NCI-H748 (cell line): ENCODE measurements at regions not wholly inside any gene's neighbourhood (a gene's known extent, or its start where the extent isn't known, plus 50 kb on each side); places are given as distances from the start of the nearest gene placed in this dataset.

ENCODE experiments used
- DNase-seq: peaks from one replicate; lab custom pipeline; 2025; ENCODE audit not compliant: unreplicated experiment; lab: John Stamatoyannopoulos, UW

DNA sequence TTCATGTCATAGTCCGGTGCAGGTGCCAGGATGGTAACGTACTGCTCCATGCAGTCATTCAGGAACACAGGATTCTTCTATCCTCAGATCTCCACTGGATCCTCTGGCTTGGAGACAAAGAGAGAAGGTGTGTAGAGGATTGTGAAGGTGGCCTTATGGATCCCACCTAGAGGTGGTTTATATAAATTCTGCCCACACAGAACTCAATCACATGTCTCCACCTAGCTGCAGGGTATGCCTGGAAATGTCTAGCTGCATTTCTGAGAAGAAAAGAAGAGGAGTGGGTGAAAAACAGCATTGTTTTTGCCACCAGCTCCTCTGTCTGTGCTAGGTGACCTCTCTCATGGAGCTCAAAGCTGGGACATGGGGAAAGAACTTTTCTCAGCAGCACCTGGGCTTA is 478.7 kb downstream of the PDCD6IP start:
- no peak for DNase-seq

DNA sequence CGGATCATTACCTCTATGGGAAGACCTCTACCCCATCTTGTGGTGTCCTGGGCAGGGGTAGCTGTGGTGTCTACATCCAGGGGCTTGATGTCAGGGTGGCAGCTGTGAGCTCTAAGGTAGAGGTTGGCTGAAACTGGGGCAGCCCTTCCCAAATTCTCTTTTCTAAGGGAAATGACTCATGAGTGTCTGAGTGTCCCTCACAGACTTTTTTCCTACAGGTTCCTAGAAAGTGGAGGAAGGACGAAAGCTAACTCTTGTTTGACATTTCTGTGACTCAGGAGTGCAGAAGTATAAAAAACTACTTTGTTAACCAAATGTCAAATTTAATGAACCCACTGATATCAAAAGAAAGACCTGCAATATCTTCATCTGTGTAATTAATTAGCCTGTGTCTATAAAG is 481.5 kb downstream of the PDCD6IP start:
- DNase-seq = no peak

DNA sequence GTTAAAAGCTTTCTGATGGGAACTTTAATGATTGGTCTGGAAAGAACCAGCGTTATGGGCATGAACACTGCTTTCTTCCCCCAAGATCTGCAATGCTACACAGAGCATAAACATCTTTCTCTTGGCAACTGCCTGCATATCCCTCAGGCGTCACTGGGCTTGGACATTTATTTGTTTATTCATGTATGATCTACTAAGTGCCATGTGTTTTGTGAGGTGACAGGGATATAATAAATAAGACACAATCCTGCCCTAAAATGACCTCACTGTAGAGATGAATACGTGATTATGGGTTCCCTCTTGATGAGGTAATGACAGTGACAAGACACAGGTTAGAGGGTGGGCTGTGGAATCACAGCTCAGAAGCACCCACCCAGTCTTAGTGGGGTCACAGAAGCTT is 485.3 kb downstream of the PDCD6IP start:
- DNase-seq = no peak

DNA sequence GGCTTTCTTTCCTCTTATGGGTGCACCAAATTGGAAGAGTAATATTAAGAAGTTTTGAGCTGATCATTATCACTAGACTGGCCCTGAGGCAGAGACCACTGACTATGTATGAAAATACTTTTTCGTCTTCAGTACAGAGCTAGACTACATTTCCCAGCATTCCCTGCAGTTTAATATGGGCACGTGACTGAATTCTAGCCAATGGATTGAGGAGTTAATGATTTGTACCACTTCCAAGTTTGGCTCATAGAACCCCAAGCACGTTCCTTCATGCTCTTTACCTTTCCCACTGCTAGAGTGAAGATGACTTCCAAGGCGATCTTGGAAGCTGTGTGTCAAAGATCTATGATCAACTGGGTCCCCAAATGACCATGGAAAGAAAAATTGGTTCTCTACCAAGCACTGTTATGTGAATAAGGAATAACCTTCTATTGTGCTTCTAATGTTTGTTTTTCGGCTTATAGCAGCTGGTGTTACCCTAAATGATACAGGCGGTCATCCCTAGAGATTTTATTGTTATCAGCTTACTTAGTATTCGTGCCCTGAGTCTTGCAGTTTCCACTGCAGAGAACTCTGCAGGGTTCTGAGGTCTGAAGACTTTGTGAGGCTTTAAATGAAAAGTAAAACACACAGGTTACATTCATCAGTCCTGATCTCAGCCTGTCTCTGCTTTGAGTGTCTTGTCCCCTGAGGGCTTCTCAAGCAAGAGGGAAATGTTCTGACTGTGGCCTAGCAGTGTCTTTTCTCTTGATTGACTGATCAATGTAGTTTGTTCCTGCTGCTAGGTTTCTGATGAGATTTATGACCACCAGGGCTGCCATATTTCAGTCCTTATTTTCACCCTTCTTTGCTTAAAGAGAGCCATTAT is 486.8 kb downstream of the PDCD6IP start:
- peak; percentile 33 for DNase-seq

DNA sequence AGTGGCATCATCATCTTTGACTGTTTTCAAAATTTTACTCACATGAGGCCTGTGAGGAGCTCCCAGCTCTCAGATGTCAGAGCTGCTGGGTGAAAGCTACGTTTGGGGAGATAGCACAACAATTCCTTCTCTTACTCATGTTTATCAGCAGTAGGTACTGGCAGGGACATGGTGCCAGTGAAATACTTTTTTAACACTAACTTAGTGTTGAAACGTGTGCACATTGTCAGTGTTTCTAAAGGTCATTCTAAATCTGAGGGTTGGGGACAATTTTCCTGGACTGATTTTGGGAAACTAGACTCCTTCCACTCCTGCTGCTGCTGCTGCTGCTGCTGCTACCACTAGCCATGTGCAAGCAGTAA is 487.4 kb downstream of the PDCD6IP start:
- no peak for DNase-seq

DNA sequence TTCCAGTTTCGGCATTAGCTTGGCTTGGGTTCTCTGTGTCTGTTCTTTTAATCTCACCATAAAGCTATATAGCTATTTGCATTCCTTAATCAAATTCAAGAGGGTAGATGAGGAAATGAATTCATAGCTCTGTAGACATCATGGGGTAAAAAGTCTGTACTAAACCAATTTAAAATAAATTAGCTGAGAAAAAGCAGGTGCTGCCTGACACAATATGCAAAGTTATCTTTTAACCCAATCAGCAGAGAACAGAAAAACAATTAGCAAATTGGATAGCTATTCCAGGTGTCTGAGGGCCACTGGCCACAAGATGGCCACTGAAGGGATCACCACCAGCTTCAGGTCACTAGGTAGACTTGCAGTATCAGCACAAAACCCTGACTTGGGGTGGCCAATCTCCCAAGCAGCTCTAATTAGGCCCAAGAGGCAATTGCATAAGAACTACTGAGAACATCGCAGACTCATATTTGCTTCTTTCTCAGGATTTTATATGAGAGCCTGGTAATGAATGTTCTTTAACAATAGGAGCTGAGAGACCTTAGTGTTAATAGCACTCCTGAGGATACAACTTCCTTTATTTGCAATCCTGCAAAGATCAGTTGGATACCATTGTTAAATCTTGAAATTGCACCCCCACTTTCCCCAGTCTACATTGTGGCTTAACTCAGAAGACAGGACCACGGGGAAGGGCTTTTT is 494.3 kb downstream of the PDCD6IP start:
- DNase-seq = no peak

DNA sequence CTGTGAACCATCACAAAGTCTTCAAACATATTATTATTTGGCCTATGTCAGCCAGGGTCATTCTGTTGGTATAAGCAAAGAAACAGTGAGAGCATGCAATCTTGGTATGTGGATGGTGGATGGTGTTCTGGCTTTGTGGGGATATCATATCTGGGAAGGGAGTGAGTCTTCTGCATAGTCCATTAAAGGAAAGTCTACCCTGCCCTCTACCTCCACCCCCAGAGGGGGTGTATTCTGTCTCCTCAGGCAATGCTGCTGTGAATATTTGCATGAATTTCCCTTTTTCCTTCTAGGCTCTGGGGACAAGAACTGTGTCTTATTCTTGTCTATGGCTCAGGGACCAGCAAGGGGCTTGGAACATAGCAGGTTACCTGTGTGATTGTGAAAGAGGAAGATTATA is 495.8 kb downstream of the PDCD6IP start:
- no peak for DNase-seq

DNA sequence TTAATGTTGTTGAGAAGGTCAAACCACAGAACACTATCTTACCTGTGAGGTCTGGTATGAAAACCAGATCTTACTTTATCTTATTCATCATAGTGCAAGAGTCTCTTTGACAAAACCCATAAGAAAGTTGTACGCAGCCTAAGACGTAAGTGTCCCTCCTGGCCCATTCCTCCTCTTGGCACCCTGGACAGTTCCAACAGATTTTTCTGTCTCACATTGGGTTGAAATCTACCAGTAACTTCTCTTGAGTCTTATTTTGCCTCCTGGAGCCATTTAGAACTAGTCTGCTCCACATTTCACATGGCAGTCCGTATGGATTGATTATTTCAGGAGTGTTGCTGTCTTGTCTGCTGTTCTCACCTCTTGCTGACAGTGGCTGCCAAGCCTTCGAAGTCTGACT is 498.4 kb downstream of the PDCD6IP start:
- DNase-seq = no peak

DNA sequence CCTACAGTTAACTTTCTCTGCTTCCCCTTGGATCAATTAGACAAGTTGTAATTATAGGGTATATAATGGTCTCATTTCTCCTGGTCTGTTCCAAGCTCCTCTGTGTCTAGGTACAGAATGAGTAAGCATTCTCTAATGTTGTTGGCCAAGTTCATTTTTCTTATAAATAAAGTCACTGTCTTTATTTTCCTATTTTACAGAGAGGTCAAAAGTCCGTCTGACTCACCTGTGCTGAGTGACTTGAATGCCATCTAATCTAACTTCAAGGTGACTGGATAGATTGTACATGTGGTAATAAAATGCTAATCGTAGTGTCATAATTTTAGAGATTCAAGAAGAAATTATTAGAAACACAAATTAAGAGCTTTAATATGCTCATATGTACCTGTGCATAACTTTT is 500.2 kb downstream of the PDCD6IP start:
- DNase-seq = no peak

DNA sequence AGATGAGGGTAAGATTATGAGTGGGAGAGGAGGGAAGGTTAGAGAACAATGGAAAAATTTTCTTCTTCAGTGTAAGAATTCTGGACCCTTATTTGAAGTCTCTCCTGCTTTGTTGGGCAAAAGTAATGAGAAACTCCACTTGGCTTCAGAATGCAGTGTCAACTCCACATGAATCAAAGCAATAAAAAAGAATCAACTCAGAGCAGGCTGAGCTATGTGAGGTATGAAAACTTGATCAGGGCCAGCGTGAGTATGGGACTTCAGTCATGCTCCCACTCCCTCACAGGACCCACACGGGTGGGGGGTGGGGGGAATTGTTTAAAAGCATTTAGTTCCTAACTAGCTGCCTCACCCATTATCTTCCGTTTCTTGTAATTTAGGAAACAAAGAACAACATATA is 502.2 kb downstream of the PDCD6IP start:
- no peak for DNase-seq

DNA sequence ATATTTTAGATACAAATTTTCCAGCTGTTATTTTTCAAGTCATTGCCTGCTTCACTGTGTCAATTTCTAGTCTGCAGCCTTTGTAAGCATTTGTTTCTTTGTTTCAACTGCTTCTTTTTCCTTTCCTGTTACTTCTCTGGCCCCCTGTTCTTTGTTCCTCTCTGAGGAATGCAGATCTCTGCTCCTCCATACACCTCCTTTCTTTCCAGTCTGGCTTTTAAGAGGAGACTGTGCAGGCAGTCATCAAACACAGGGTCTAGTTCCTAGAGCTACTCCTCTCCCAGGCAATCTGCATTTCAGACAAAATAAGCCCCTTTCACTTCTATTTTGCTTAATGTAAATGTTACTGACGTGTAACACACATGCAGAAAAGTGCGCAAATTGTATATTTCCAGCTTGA is 502.9 kb downstream of the PDCD6IP start:
- DNase-seq = no peak

DNA sequence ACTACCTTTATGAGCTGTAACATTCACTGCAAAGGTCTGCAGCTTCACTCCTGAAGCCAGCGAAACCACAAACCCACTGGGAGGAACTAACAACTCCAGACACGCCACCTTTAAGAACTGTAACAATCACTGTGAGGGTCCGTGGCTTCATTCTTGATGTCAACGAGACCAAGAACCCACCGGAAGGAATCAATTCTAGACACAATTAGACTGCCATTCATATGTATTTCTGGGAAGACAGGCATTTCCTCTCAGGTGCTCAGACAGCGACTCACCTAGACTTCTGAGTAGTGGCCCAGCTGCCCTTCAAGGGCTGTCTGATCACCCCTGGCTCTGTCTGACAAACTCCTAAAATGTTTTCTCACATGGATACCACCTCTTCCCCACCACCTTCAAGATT is 506.8 kb downstream of the PDCD6IP start:
- DNase-seq = no peak

DNA sequence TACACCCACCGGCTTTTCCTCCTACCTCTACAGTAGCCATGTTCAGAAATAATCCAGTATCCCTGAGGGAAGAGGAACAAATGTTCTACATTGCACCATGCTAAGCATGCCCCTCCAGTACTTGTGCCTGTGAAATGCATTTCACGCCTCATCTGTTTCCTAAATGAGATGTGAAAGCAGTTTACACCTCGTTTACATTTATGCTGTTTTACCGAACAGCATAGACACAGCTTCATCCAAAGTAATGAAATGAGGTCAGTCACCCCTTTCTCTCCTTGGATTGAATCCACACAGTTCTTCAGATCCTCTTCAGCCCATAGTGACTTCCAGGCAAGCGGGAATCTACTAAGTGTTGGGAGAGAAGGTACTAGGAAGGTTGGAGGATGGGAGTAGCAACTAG is 514.3 kb downstream of the PDCD6IP start:
- no peak for DNase-seq

DNA sequence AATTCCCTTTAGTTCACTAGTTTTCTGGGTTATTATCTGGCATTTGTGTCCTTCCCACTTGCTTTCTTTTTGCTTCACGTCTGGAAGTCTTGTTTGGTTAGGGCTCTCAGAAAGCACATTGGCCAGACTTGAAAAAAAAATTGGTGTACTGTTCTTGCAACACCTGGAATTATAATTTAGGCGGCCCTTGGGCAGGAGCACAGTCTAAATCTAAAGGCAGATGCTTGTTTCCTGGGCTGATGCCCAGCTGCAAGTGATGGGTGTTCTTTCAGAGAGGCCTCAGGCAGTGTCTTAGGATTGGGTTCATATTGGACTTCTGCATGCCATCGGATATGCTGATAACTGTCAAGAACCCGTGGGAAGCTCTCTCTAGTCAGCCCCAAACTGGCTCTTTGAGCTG is 521.5 kb downstream of the PDCD6IP start:
- DNase-seq = no peak

DNA sequence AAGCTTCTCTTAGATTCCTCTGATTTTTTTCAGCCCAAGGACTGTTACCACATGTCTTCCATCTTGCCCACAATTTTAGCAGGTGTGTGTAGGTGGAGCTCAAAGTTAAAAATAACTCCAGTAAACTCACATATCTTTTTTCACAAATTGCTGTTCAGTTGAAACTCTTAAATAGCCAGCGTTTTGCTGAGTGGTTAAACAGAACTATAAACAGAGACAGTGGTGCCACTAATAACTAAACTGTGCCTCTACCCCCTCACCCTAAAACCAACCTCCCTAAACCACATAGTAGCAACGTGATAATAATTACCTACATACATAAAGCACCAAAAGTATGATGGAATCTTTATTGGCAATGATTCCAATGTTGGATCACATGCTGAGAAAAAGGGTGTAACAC is 525.1 kb downstream of the PDCD6IP start:
- no peak for DNase-seq

DNA sequence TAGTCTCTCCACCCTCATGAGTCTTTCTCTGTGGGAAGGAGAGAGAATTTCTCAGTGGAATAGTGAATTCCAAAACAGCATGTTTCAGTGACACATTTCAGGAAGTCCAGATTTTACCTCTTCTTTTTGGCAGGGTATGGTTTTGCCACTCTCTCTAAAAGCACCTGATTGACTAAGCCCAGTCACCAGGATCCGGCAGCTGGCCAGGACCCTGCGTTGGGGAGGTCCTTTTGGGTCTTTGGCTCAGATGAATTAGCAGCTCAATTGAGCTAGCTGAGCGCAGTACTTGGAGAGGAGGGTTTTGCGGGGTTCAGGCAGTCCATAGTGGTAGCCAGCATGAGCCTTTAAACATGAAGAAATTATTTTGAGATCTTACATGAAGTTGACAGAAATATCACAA is 548.2 kb downstream of the PDCD6IP start:
- DNase-seq = no peak

DNA sequence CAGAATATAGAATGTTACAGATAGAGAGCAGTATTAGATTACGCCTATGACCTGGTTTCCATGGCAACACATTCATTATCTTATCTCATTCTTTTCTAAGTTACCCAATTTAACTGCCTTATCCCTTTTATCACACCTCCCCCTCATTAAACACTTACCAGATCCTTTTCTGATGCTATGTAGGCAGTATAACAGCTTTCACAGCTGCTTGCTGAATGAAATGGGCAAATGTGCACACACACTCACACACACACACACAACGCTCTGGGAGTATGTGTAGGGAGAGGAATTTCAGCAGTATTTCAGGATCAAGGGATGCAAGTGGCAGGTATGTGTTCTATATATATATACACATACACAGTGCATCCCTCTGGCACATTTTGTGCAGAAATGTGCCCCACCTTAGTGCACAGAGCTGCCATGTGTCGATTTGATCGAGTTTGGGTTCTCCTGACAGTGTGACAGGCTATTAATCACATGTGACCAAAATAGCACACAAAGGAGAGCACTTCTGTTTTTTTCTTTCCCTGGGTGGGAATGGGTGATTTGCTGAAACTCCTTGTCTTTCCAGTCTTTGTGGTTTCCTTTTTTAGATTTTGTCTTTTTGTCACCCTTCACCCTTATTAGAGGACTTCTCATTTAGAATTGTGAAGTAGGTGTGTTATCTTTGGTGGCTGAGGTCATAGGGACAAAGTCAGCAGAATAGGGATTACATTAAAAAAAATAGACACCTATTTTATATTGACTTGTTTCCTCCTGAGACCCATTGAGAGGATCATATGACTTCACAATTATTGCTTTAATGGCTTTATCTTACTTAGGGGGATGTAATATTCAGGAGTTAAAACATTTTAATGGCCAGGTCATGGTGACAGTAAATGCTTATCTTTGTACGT is 553.7 kb downstream of the PDCD6IP start:
- peak; percentile 23 for DNase-seq

DNA sequence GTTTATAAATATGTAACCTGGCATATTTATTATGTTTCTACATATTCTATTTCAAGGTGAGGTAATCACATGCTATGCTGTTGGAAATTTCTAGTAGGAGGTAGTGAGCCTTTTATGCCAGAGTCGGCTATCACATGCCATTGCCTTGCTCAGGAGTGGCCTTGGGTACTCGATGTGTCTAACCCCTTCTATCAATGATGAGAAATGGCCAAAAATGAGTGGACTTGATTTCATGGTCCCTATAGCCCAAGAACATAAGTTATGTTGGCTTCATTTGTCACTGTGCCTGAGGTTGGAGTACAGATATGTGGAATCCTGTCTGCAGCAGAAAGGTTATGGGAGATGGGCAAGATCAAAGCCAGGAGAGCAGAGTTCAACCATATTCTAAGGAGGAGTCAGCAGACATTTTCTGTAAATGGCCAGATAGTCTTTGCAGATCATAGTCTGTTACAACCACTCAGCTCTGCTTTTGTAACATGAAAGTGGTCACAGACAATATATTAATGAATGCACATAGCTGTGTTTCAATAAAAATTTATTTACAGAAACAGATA is 554.4 kb downstream of the PDCD6IP start:
- DNase-seq = no peak

DNA sequence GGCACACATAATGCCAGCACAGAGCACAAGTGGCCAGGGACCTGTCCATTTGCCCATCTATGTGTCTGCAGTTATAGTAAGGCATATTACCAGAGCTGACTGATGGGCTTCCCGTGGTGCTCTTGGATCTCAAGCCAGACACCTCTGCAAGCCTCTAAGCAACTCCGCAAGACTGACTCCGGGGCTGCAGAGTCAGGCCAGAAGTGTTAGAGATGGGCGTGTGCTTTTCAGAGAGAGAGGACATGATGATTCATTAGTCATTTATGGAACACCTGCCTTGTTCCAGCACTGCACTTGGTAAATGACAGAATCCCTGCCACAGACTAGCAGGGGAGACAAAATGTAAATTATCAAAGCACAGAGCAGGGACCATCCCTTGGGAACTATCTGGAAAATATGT is 559.0 kb downstream of the PDCD6IP start:
- peak; percentile 12 for DNase-seq

DNA sequence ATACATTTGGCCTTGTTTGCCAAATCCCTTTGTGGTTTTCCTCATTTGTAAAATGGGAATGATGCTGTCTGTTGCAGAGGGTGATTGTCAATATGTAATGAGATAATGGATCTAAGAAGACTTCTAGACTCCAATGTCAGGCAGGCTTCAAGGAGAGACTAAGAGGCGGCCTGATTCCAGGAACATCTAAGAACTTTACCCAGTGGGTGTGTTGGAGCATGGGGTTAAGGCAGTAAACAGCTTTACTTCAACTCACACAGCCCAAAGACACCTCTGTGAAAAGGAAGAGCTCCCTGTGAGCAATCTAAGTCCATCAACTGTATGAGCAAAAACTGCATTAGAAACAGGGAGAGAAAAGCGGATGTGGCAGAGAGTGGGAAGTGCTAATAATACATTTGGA is 560.6 kb downstream of the PDCD6IP start:
- no peak for DNase-seq

DNA sequence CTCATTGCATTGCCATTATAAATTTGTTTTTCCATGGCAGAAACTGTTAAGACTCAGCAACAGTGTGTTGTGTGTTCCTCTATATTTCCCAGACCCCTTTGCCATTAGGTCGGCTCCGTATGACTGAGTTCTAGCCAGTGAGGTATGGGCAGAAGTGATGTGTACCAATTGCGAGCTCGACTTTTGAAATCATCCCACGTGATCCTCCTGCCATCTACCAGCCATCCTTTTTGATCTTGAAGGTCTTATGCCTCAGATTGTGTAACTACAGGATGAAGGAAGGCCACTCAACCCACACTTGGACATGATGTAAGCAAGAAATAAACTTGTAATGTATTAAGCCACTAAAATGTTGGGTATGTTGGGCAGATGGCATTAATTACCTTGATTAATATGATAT is 562.3 kb downstream of the PDCD6IP start:
- no peak for DNase-seq
